PFSK-1 (cell line): ENCODE measurements at regions not wholly inside any gene's neighbourhood (a gene's known extent, or its start where the extent isn't known, plus 50 kb on each side); places are given as distances from the start of the nearest gene placed in this dataset.

Source experiments
- FOXP2 ChIP-seq: optimal IDR thresholded peaks from 2 replicates; pipeline ENCODE3; 2011; ENCODE audit warnings: borderline replicate concordance, control low read depth, inconsistent platforms; ENCODE audit not compliant: insufficient read depth; ENCODE audit errors: extremely low read length, extremely low read depth
- POLR2AphosphoS5 ChIP-seq: IDR thresholded peaks from 2 replicates; pipeline ENCODE4 v1.6.1; 2012; ENCODE audit warnings: low read depth, mild to moderate bottlenecking, control low read depth, low read length, moderate library complexity
- SIN3A ChIP-seq: IDR thresholded peaks from 2 replicates; pipeline ENCODE4 v1.6.1; 2012; ENCODE audit warnings: mild to moderate bottlenecking, low read length, moderate library complexity, borderline replicate concordance; ENCODE audit not compliant: insufficient read depth
- TAF1 ChIP-seq: IDR thresholded peaks from 2 replicates; pipeline ENCODE4 v1.6.1; 2012; ENCODE audit warnings: low read length, control low read depth, borderline replicate concordance; ENCODE audit not compliant: insufficient read depth
- TF ChIP-seq, protein P1 (sequence below), 2 experiments: IDR thresholded peaks; 2 replicates each; pipeline versions ENCODE4 v1.6.1 to v1.8.0; 2011 to 2012; ENCODE audit warnings: low read depth in 2 of 2, low read length in 2 of 2, control low read depth in 1 of 2, inconsistent platforms in 1 of 2, mild to moderate bottlenecking in 1 of 2, moderate library complexity in 1 of 2; ENCODE audit not compliant: insufficient read depth in 1 of 2

DNA sequence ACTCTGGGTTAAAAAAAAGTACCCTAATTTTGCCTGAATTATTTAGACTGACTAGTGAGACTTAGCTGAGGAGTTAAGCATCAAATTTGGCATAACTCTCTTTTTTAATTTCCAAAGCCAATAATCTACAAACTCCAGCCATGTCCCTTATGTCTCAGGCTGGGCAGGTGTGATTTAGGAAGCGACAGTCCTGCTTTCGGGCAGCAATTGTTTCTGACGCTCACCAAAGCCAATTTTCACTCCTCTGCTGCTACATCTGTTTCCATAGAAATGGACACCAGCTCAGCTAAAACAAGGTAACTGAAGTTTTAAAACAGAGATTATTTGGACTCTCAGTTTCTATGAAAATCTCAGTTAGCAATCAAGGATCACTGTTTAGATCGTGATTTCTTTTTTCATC, 338.7 kb downstream of the ABCC12 start:
- TF ChIP-seq, protein P1, sequence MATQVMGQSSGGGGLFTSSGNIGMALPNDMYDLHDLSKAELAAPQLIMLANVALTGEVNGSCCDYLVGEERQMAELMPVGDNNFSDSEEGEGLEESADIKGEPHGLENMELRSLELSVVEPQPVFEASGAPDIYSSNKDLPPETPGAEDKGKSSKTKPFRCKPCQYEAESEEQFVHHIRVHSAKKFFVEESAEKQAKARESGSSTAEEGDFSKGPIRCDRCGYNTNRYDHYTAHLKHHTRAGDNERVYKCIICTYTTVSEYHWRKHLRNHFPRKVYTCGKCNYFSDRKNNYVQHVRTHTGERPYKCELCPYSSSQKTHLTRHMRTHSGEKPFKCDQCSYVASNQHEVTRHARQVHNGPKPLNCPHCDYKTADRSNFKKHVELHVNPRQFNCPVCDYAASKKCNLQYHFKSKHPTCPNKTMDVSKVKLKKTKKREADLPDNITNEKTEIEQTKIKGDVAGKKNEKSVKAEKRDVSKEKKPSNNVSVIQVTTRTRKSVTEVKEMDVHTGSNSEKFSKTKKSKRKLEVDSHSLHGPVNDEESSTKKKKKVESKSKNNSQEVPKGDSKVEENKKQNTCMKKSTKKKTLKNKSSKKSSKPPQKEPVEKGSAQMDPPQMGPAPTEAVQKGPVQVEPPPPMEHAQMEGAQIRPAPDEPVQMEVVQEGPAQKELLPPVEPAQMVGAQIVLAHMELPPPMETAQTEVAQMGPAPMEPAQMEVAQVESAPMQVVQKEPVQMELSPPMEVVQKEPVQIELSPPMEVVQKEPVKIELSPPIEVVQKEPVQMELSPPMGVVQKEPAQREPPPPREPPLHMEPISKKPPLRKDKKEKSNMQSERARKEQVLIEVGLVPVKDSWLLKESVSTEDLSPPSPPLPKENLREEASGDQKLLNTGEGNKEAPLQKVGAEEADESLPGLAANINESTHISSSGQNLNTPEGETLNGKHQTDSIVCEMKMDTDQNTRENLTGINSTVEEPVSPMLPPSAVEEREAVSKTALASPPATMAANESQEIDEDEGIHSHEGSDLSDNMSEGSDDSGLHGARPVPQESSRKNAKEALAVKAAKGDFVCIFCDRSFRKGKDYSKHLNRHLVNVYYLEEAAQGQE (IDR thresholded peaks at IDR 0.05; ENCODE audit: insufficient read depth in 1 of 2, low read depth in 2 of 2, low read length in 2 of 2), result no peak
- no peak for TF ChIP-seq POLR2AphosphoS5
- TF ChIP-seq TAF1, result no peak
- no peak for TF ChIP-seq SIN3A

- TF ChIP-seq, protein P1 (IDR thresholded peaks at IDR 0.05; ENCODE audit: insufficient read depth in 1 of 2, low read depth in 2 of 2, low read length in 2 of 2), result no peak
- no peak for TF ChIP-seq FOXP2
- TF ChIP-seq POLR2AphosphoS5, result no peak
- TF ChIP-seq SIN3A, result no peak
- no peak for TF ChIP-seq TAF1
Observed at GRCh38 chr16:47816511-47816910, 339.3 kb downstream of the ABCC12 start.

GRCh38 chr16:47815655-47816054, 340.1 kb downstream of the ABCC12 start:
- TF ChIP-seq POLR2AphosphoS5, result no peak
- TF ChIP-seq, protein P1 (IDR thresholded peaks at IDR 0.05; ENCODE audit: insufficient read depth in 1 of 2, low read depth in 2 of 2, low read length in 2 of 2), result no peak
- TF ChIP-seq SIN3A, result no peak
- no peak for TF ChIP-seq FOXP2
- no peak for TF ChIP-seq TAF1

DNA sequence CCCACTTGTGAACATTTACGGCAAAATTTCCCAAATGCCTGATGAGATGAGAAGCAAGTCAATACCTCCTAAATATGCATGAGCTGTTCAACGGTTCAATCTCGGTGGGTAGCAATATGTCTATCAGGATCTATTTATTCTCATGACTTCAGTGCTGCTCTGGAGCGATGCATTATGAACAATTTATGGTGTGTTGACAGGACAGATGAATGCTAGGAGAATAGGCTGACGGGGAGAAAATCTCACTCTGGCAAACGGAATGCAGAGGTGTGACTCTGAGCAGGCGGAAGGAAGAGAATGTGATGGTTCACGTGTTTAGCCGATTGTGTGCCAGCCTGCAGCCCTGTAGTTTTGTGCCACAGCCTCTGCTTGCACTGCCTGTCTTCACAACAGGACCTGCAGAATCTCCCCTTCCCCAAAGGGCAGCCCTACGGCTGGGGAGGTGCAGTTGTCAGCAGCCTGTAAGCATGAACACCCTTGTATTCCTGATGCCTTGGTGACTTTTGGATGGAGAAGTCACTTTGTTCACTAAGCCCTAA, 345.2 kb downstream of the PHKB start:
- TF ChIP-seq FOXP2 (no peak), TAF1 (no peak), SIN3A (no peak), POLR2AphosphoS5 (no peak)
- TF ChIP-seq, protein P1 (IDR thresholded peaks at IDR 0.05; ENCODE audit: insufficient read depth in 1 of 2, low read depth in 2 of 2, low read length in 2 of 2), result no peak

DNA sequence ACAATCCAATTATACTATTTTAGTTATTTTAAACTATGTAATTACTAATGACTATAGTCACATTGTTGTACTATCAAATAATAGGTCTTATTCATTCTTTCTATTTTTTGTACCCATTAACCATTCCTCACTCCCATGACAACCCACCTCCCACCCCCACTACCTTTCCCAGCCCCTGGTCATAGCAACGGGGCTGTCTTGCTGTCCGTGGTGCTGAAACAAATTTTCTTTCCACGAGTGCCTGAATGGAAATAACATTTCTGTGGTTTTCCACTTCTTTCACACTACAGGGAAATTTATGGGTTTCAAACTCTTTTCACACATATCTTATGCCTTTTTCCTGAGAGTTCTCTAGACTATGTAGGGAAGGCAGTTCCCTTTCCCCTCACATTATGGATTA, 326.6 kb downstream of the PHKB start:
- TF ChIP-seq, protein P1 (IDR thresholded peaks at IDR 0.05; ENCODE audit: insufficient read depth in 1 of 2, low read depth in 2 of 2, low read length in 2 of 2), result peak; percentile 80 to 97
- TF ChIP-seq FOXP2, result no peak
